DOHH2 (cell line): ENCODE measurements at regions not wholly inside any gene's neighbourhood (a gene's known extent, or its start where the extent isn't known, plus 50 kb on each side); places are given as distances from the start of the nearest gene placed in this dataset.

Experiments used
- CTCF ChIP-seq: fragments of 200-600 bp; sonication (generic); IDR thresholded peaks from one replicate; pipeline ENCODE4 v1.5.1; 2014; ENCODE audit warnings: antibody characterized with exemption, mild to moderate bottlenecking, low read depth, low read length; ENCODE audit not compliant: poor library complexity, severe bottlenecking
- EZH2phosphoT487 ChIP-seq: fragments of 200-600 bp; sonication (generic); IDR thresholded peaks from 2 replicates; pipeline ENCODE4 v1.6.1; 2017; ENCODE audit warnings: borderline replicate concordance, mild to moderate bottlenecking, antibody characterized with exemption, low read length, moderate library complexity, mixed read lengths

DNA sequence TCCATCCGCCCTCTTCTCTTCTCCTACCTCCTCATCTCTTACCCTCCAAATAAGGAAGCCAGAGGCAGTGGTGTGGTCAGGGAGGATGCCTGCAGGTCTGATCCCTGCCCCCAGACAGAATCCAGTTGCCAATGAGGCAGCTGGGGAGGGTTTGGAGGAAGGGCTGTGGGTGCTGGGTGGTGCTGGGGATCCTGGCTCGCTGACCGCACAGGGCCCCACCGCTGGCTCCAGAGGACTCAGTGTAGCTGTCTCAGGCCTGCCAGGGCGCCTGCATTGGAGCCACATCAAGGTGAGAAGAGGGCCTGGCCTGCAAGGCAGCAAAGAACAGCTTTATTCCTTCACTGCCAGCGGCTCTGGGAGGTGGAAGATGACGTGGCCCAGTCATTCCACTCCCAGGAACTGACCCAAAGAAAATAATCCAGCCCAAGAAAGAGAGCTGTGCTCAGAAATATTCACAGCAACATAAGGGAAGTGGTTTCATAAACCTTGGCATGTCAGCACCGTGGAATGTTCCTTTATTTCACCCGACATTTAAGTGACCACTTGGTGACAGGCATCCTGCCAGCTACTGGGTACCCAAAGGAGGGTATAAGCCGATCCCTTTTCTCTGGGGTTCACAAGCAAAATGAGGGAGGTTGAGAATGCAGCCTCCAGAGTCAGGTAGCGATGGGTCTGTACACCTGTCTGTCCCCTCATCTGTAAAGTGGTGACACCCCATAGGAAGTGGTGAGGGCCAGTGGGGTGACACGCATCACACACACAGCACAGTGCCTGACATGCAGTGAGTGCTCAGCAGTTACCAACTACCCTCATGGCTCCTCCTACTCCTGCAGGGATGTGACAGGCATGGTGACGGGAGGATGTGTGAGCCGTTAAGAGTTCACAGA, 125.1 kb downstream of the SNX5 start:
- TF ChIP-seq CTCF, result no peak
- no peak for TF ChIP-seq EZH2phosphoT487
